ENCODE measurements at regions not wholly inside any gene's neighbourhood (a gene's known extent, or its start where the extent isn't known, plus 50 kb on each side); places are given as distances from the start of the nearest gene placed in this dataset.

DNA sequence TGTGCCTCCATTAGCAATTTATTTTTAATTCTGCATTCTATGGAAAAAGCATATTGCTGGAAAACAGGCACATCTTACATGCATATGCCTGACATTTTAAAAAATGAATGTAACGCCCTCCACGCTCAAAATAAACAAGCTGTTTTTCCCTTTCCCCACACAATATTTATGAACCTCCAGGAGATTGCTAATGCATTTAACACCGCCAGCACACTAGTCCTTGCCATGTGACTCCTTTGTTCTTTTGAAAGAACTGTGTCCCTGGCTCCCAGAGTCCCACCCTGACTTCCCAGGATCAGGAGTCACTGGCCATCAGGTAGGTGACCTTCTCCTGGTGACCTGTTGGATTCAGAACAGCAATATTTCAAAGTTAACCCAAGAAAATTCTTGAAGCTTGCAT, 571.2 kb upstream of the CFAP20DC start:
- DNase-seq (ENCODE audit: low read depth, low spot score), result no peak
- H3K4me3 ChIP-seq (ENCODE audit: low read depth, low read length), result no peak overlapping the region
- in situ Hi-C loops (cut with HindIII; ENCODE audit: low sequenced_read_pairs), result no loop called here

DNA sequence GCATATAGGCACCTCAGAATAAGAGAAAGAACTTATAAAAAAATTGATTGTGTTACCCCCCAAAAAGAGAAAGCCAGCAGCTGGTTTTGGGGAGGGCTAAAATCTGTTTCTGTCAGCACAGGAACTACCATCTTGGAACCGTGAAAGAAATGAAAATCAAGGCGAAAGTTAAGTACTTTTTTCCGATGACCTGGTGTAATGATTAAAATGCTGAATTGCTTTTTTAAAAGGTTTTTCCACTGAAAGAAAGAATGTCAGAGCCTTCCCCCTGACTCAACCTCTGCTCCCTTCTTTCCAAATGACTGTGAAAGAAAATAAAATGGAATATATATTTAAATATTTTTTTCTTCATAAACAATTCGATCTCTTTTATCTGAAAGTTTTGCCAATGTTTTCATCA, 570.5 kb upstream of the CFAP20DC start:
- H3K4me3 ChIP-seq (ENCODE audit: low read depth, low read length), result no peak overlapping the region
- TF ChIP-seq, protein P1, sequence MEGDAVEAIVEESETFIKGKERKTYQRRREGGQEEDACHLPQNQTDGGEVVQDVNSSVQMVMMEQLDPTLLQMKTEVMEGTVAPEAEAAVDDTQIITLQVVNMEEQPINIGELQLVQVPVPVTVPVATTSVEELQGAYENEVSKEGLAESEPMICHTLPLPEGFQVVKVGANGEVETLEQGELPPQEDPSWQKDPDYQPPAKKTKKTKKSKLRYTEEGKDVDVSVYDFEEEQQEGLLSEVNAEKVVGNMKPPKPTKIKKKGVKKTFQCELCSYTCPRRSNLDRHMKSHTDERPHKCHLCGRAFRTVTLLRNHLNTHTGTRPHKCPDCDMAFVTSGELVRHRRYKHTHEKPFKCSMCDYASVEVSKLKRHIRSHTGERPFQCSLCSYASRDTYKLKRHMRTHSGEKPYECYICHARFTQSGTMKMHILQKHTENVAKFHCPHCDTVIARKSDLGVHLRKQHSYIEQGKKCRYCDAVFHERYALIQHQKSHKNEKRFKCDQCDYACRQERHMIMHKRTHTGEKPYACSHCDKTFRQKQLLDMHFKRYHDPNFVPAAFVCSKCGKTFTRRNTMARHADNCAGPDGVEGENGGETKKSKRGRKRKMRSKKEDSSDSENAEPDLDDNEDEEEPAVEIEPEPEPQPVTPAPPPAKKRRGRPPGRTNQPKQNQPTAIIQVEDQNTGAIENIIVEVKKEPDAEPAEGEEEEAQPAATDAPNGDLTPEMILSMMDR (IDR thresholded peaks at IDR 0.05; ENCODE audit: low read depth, low read length), result no peak
- in situ Hi-C loops (cut with HindIII; ENCODE audit: low sequenced_read_pairs), result no loop called here
- DNase-seq (ENCODE audit: low read depth, low spot score), result no peak

More for the DNA sequence above, 571.2 kb upstream of the CFAP20DC start:
- TF ChIP-seq, protein P1 (IDR thresholded peaks at IDR 0.05; ENCODE audit: low read depth, low read length), result no peak

DNA sequence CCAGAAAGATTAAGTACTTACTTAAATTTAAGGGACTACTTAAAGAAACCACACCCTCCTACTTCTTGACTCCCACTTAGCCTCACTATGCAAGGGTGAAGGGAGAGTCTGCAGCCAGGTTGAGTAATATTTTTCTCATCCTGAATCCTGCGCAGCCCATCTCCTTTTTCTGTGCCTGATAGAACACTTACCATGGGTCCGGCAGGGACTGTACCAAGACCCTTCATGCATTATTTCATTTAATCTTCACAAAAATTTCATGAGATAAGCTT, 562.6 kb upstream of the CFAP20DC start:
- TF ChIP-seq, protein P1 (IDR thresholded peaks at IDR 0.05; ENCODE audit: low read depth, low read length), result no peak
- no peak overlapping the region for H3K4me3 ChIP-seq (ENCODE audit: low read depth, low read length)
- DNase-seq (ENCODE audit: low read depth, low spot score), result no peak
- in situ Hi-C loops (cut with HindIII; ENCODE audit: low sequenced_read_pairs), result no loop called here

DNA sequence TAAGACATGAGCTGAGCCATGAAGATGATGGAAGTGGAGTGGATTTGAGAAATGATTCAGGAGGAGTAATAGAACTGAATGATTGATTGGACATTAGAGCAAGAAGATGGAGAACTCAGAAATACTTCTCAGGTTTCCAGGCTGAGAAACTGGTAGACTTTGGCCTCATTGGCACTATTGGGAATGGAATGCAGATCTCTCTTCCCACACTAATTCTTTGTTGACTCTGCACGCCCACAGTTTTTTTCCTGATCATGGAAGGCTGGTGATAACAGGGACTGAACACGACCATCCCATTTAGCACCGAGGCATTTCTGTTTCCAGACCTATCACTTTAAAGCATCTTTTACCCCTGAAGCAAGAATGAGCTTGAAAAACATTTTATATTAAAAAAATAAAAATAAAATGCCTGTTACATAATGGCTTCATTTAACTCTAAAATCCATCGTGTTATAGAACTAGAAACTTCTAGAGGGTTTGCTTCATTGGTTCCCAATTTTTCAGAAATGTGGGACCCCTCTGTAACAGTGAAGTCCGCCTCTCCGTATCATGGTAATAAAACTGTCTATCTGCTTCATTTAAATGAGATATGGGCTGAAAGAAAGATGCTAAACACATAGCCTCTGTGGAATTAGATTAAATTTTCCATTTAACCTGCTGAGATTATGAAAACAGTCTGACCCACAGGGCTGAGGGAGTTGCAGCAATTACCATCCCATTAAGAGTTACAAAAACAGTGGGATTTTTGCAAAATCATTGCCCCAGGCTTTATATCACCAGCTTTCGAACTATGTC, 562.0 kb upstream of the CFAP20DC start:
- DNase-seq (ENCODE audit: low read depth, low spot score), result no peak
- TF ChIP-seq, protein P1 (IDR thresholded peaks at IDR 0.05; ENCODE audit: low read depth, low read length), result no peak
- in situ Hi-C loops (cut with HindIII; ENCODE audit: low sequenced_read_pairs), result no loop called here
- no peak overlapping the region for H3K4me3 ChIP-seq (ENCODE audit: low read depth, low read length)

DNA sequence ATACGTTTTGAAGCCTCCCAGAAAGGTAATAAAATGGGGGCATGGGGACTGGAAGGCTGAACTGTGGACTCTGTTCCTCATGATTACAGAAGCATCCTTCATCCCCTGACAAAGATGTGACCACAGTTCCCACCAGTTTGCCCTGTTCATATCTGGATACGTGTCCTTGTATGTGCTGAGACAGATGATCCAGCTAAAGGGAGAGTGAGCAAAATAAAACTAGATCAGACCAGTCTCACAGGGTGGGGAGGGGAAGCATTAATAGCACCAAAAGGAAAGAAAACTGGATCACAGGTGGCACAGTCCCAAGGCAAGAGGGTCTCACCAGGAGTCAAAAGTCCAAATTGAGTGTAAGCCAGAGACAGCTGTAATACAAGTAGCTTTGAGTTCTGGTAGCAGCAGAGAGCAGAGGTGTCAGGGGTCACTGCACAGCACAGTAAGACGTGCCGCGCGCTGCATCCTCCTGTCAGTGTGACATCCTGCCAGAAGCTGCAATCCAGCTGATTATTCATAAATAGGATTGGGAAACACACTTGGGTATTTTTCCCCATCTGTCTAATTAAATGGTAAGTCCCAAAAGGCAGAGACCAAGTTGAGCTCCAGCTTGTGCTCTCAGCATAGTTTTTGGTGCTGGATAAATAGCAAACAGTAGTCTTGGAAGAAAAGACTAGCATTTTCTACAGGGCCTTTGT, 560.0 kb upstream of the CFAP20DC start:
- in situ Hi-C loops (cut with HindIII; ENCODE audit: low sequenced_read_pairs), result no loop called here
- no peak overlapping the region for H3K4me3 ChIP-seq (ENCODE audit: low read depth, low read length)
- DNase-seq (ENCODE audit: low read depth, low spot score), result no peak
- TF ChIP-seq, protein P1 (IDR thresholded peaks at IDR 0.05; ENCODE audit: low read depth, low read length), result no peak

DNA sequence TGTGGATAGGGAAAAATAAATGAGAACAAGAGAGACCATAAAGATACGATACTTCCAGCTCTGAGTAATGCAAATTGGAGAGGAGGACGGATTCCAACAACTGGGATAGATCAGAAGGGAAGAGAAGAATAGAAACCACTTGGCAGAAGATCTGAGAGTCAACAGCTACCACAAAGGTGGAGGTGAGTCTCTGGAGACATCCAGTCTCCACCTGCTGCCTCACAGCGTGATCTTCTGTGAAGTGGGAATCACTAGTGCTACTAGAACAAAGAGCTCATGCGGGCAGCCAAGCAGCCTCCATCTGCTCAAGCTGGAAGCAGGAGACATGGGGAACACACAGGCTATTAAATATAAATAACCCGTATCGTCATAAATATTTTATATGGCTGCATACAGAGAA, 558.5 kb upstream of the CFAP20DC start:
- in situ Hi-C loops (cut with HindIII; ENCODE audit: low sequenced_read_pairs), result no loop called here
- no peak overlapping the region for H3K4me3 ChIP-seq (ENCODE audit: low read depth, low read length)
- TF ChIP-seq, protein P1 (IDR thresholded peaks at IDR 0.05; ENCODE audit: low read depth, low read length), result no peak
- DNase-seq (ENCODE audit: low read depth, low spot score), result no peak
